HEK293 (cell line): ENCODE measurements at regions not wholly inside any gene's neighbourhood (a gene's known extent, or its start where the extent isn't known, plus 50 kb on each side); places are given as distances from the start of the nearest gene placed in this dataset.

Experiments
- CTCF ChIA-PET: fragments of 350-600 bp; formaldehyde crosslinking; extraction: SDS; loops from one replicate; lab custom pipeline; 2021; ENCODE audit warnings: antibody characterized with exemption; lab: Yijun Ruan, JAX
- POLR2A ChIA-PET: fragments of 300-600 bp; formaldehyde crosslinking; extraction: SDS; loops from one replicate; lab custom pipeline; 2020; ENCODE audit warnings: antibody characterized with exemption, inconsistent platforms; lab: Yijun Ruan, JAX
- H3K27ac ChIP-seq: fragments of 200-500 bp; sonication (Bioruptor generic); 2 replicates; pipeline ENCODE4 v1.5.1; 2014; ENCODE audit warnings: low read depth, low read length, control low read depth, inconsistent platforms; ENCODE audit errors: extremely low read depth
- H3K36me3 ChIP-seq, 2 experiments: fragments of 200-500 bp in 1 of 2; sonication (Bioruptor generic) in 1 of 2; 1 replicate in 1 of 2; 2 replicates in 1 of 2; pipeline ENCODE4 v1.5.1; 2014 to 2017; ENCODE audit warnings: inconsistent platforms in 2 of 2, low read length in 2 of 2; ENCODE audit not compliant: control insufficient read depth in 2 of 2, insufficient read depth in 1 of 2
- H3K4me1 ChIP-seq: fragments of 200-500 bp; sonication (Bioruptor generic); 2 replicates; pipeline ENCODE4 v1.5.1; 2014; ENCODE audit warnings: mild to moderate bottlenecking, low read length, inconsistent platforms; ENCODE audit not compliant: control insufficient read depth, insufficient read depth
- H3K4me3 ChIP-seq: 2 replicates; pipeline ENCODE4 v1.5.1; 2011; ENCODE audit warnings: low read depth, mild to moderate bottlenecking, control low read depth, low read length, moderate library complexity
- H3K9me3 ChIP-seq: fragments of 200-500 bp; sonication (Bioruptor generic); 2 replicates; pipeline ENCODE4 v1.5.1; 2014; ENCODE audit warnings: low read depth, low read length, inconsistent platforms; ENCODE audit not compliant: control insufficient read depth, insufficient read depth
- MYNN ChIP-seq: fragments of 450-650 bp; formaldehyde crosslinking; IDR thresholded peaks from 2 replicates; pipeline ENCODE4 v1.5.1; 2016; ENCODE audit warnings: missing biosample characterization, missing genetic modification characterization, borderline replicate concordance
- SP2 ChIP-seq: fragments of 450-650 bp; formaldehyde crosslinking; IDR thresholded peaks from 2 replicates; pipeline ENCODE4 v1.5.1; 2016; ENCODE audit warnings: missing biosample characterization, missing genetic modification characterization
- ZBTB20 ChIP-seq: fragments of 450-650 bp; formaldehyde crosslinking; IDR thresholded peaks from 2 replicates; pipeline ENCODE4 v1.5.1; 2016; ENCODE audit warnings: missing biosample characterization, missing genetic modification characterization
- ZNF169 ChIP-seq: fragments of 450-650 bp; formaldehyde crosslinking; IDR thresholded peaks from 2 replicates; pipeline ENCODE4 v1.5.1; 2016; ENCODE audit warnings: missing biosample characterization, missing genetic modification characterization
- ZNF292 ChIP-seq: fragments of 450-650 bp; formaldehyde crosslinking; IDR thresholded peaks from 2 replicates; pipeline ENCODE4 v1.5.1; 2016; ENCODE audit warnings: low read depth, missing biosample characterization, missing genetic modification characterization, borderline replicate concordance
- ZNF350 ChIP-seq: fragments of 450-650 bp; formaldehyde crosslinking; IDR thresholded peaks from 2 replicates; pipeline ENCODE4 v1.5.0; 2017; ENCODE audit warnings: missing biosample characterization, mild to moderate bottlenecking, missing genetic modification characterization
- ZNF394 ChIP-seq: fragments of 450-650 bp; formaldehyde crosslinking; IDR thresholded peaks from 2 replicates; pipeline ENCODE4 v1.5.1; 2016; ENCODE audit warnings: missing biosample characterization, missing genetic modification characterization, mild to moderate bottlenecking, moderate library complexity, borderline replicate concordance
- ZNF621 ChIP-seq: fragments of 450-650 bp; formaldehyde crosslinking; IDR thresholded peaks from 2 replicates; pipeline ENCODE4 v1.5.1; 2017; ENCODE audit warnings: missing biosample characterization, missing genetic modification characterization
- ZNF776 ChIP-seq: fragments of 450-650 bp; formaldehyde crosslinking; IDR thresholded peaks from 2 replicates; pipeline ENCODE4 v1.5.0; 2017; ENCODE audit warnings: missing biosample characterization, missing genetic modification characterization, borderline replicate concordance
- ZSCAN23 ChIP-seq: fragments of 450-650 bp; formaldehyde crosslinking; IDR thresholded peaks from 2 replicates; pipeline ENCODE4 v1.5.1; 2016; ENCODE audit warnings: missing biosample characterization, missing genetic modification characterization
- ZXDB ChIP-seq: fragments of 450-650 bp; formaldehyde crosslinking; IDR thresholded peaks from 2 replicates; pipeline ENCODE4 v1.5.1; 2016; ENCODE audit warnings: missing biosample characterization, missing genetic modification characterization
- TF ChIP-seq, protein P1 (sequence below): fragments of 450-650 bp; formaldehyde crosslinking; IDR thresholded peaks from 2 replicates; pipeline ENCODE4 v1.5.1; 2016; ENCODE audit warnings: missing biosample characterization, missing genetic modification characterization, borderline replicate concordance
- TF ChIP-seq, protein P2 (sequence below): fragments of 450-650 bp; formaldehyde crosslinking; IDR thresholded peaks from 2 replicates; pipeline ENCODE4 v1.5.1; 2017; ENCODE audit warnings: missing biosample characterization, missing genetic modification characterization
- TF ChIP-seq, protein P3 (sequence below): IDR thresholded peaks from 2 replicates; pipeline ENCODE4 v1.6.1; 2011; ENCODE audit warnings: mild to moderate bottlenecking, low read depth, low read length, borderline replicate concordance
- TF ChIP-seq, protein P4 (sequence below): fragments of 450-650 bp; formaldehyde crosslinking; IDR thresholded peaks from 2 replicates; pipeline ENCODE4 v1.5.1; 2016; ENCODE audit warnings: missing biosample characterization, missing genetic modification characterization
- TF ChIP-seq, protein P5 (sequence below): fragments of 450-650 bp; formaldehyde crosslinking; IDR thresholded peaks from 2 replicates; pipeline ENCODE4 v1.5.1; 2016; ENCODE audit warnings: missing biosample characterization, missing genetic modification characterization, borderline replicate concordance
- TF ChIP-seq, protein P6 (sequence below): fragments of 450-650 bp; formaldehyde crosslinking; IDR thresholded peaks from 2 replicates; pipeline ENCODE4 v1.5.1; 2016; ENCODE audit warnings: missing biosample characterization, missing genetic modification characterization
- TF ChIP-seq, protein P7 (sequence below): fragments of 450-650 bp; formaldehyde crosslinking; IDR thresholded peaks from 2 replicates; pipeline ENCODE4 v1.5.1; 2016; ENCODE audit warnings: missing biosample characterization, missing genetic modification characterization, low read depth

DNA sequence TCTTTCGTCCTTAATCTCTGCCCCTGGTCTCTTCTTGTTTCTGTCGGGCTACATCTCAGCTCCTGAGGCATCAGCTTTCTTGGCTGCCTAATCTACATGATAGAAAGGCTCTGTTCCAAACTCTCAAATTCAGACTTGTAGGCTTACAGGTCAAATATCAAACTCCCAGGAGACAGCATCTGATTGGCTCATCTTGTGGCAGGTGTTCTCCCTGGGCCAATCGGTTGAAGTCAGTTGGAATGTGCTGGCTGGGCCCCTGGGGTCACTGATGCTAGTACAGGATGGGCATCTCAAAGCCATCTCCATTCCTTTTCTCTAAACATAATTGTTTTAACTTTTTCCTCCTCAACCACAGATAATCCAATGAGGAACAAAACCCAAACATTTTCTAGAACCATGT is 198.7 kb downstream of the CNTN3 start (continued):
- TF ChIP-seq, protein P1, sequence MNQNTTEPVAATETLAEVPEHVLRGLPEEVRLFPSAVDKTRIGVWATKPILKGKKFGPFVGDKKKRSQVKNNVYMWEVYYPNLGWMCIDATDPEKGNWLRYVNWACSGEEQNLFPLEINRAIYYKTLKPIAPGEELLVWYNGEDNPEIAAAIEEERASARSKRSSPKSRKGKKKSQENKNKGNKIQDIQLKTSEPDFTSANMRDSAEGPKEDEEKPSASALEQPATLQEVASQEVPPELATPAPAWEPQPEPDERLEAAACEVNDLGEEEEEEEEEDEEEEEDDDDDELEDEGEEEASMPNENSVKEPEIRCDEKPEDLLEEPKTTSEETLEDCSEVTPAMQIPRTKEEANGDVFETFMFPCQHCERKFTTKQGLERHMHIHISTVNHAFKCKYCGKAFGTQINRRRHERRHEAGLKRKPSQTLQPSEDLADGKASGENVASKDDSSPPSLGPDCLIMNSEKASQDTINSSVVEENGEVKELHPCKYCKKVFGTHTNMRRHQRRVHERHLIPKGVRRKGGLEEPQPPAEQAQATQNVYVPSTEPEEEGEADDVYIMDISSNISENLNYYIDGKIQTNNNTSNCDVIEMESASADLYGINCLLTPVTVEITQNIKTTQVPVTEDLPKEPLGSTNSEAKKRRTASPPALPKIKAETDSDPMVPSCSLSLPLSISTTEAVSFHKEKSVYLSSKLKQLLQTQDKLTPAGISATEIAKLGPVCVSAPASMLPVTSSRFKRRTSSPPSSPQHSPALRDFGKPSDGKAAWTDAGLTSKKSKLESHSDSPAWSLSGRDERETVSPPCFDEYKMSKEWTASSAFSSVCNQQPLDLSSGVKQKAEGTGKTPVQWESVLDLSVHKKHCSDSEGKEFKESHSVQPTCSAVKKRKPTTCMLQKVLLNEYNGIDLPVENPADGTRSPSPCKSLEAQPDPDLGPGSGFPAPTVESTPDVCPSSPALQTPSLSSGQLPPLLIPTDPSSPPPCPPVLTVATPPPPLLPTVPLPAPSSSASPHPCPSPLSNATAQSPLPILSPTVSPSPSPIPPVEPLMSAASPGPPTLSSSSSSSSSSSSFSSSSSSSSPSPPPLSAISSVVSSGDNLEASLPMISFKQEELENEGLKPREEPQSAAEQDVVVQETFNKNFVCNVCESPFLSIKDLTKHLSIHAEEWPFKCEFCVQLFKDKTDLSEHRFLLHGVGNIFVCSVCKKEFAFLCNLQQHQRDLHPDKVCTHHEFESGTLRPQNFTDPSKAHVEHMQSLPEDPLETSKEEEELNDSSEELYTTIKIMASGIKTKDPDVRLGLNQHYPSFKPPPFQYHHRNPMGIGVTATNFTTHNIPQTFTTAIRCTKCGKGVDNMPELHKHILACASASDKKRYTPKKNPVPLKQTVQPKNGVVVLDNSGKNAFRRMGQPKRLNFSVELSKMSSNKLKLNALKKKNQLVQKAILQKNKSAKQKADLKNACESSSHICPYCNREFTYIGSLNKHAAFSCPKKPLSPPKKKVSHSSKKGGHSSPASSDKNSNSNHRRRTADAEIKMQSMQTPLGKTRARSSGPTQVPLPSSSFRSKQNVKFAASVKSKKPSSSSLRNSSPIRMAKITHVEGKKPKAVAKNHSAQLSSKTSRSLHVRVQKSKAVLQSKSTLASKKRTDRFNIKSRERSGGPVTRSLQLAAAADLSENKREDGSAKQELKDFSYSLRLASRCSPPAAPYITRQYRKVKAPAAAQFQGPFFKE: no peak
- TF ChIP-seq, protein P2, sequence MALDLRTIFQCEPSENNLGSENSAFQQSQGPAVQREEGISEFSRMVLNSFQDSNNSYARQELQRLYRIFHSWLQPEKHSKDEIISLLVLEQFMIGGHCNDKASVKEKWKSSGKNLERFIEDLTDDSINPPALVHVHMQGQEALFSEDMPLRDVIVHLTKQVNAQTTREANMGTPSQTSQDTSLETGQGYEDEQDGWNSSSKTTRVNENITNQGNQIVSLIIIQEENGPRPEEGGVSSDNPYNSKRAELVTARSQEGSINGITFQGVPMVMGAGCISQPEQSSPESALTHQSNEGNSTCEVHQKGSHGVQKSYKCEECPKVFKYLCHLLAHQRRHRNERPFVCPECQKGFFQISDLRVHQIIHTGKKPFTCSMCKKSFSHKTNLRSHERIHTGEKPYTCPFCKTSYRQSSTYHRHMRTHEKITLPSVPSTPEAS (tag by site-specific recombination): no peak
- TF ChIP-seq, protein P3, sequence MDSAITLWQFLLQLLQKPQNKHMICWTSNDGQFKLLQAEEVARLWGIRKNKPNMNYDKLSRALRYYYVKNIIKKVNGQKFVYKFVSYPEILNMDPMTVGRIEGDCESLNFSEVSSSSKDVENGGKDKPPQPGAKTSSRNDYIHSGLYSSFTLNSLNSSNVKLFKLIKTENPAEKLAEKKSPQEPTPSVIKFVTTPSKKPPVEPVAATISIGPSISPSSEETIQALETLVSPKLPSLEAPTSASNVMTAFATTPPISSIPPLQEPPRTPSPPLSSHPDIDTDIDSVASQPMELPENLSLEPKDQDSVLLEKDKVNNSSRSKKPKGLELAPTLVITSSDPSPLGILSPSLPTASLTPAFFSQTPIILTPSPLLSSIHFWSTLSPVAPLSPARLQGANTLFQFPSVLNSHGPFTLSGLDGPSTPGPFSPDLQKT: no peak
- TF ChIP-seq ZNF621: no peak

DNA sequence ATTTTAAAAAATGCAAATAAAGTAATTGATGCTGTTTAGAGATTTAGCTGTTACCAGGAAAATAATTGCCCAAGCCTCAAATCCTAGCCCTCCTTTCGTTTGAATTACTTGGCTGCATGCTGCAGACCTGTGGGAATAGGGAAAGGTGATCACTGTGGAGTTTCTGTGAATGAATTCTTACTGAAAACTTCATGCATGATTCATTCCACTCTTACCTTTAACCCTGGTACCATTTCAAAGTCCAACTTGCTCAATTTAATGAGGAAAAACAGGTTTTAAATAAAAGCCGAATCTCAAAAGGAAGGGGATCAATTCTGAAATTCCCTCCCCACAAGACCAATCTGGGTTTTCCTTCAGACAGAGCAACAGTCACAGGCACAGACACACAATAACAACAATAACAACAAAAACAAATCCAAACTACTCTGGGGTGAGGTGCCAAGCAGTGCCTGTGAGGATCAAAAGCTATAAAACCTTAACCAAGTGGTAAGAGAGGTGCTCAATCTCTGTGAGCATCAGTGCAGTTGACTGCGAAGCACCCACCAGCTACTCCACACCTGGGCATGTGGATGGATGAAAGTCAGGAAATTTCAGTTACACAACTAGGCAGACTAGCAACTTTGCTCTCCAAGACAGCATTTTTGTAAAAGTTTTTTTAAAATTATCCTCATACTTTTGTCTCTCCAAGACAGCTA is 200.8 kb downstream of the CNTN3 start:
- Histone ChIP-seq H3K36me3 (no peaks in the 10 kb centered on the region), H3K4me1 (no peaks in the 10 kb centered on the region), H3K9me3 (no peaks in the 10 kb centered on the region), H3K4me3 (no peak overlapping the region), H3K27ac (no peak overlapping the region)
- ChIA-PET CTCF (interaction anchor here (0.7 kb wide), 1 partner anchor 213 kb away, joined by 3 read pairs; no protein-coding TSS in a partner anchor), POLR2A (no interaction called here)
- TF ChIP-seq ZNF292 (tag by site-specific recombination) (no peak), ZXDB (tag by site-specific recombination) (no peak), ZBTB20 (tag by site-specific recombination) (no peak), MYNN (no peak), ZNF394 (tag by site-specific recombination) (no peak), ZNF776 (tag by site-specific recombination) (no peak), ZNF621 (no peak), SP2 (tag by site-specific recombination) (no peak), ZSCAN23 (tag by site-specific recombination) (no peak), ZNF350 (tag by site-specific recombination) (no peak), ZNF169 (tag by site-specific recombination) (no peak)
- TF ChIP-seq, protein P4, sequence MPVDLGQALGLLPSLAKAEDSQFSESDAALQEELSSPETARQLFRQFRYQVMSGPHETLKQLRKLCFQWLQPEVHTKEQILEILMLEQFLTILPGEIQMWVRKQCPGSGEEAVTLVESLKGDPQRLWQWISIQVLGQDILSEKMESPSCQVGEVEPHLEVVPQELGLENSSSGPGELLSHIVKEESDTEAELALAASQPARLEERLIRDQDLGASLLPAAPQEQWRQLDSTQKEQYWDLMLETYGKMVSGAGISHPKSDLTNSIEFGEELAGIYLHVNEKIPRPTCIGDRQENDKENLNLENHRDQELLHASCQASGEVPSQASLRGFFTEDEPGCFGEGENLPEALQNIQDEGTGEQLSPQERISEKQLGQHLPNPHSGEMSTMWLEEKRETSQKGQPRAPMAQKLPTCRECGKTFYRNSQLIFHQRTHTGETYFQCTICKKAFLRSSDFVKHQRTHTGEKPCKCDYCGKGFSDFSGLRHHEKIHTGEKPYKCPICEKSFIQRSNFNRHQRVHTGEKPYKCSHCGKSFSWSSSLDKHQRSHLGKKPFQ: no peak
- TF ChIP-seq, protein P5, sequence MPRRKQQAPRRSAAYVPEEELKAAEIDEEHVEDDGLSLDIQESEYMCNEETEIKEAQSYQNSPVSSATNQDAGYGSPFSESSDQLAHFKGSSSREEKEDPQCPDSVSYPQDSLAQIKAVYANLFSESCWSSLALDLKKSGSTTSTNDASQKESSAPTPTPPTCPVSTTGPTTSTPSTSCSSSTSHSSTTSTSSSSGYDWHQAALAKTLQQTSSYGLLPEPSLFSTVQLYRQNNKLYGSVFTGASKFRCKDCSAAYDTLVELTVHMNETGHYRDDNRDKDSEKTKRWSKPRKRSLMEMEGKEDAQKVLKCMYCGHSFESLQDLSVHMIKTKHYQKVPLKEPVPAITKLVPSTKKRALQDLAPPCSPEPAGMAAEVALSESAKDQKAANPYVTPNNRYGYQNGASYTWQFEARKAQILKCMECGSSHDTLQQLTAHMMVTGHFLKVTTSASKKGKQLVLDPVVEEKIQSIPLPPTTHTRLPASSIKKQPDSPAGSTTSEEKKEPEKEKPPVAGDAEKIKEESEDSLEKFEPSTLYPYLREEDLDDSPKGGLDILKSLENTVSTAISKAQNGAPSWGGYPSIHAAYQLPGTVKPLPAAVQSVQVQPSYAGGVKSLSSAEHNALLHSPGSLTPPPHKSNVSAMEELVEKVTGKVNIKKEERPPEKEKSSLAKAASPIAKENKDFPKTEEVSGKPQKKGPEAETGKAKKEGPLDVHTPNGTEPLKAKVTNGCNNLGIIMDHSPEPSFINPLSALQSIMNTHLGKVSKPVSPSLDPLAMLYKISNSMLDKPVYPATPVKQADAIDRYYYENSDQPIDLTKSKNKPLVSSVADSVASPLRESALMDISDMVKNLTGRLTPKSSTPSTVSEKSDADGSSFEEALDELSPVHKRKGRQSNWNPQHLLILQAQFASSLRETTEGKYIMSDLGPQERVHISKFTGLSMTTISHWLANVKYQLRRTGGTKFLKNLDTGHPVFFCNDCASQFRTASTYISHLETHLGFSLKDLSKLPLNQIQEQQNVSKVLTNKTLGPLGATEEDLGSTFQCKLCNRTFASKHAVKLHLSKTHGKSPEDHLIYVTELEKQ (tag by site-specific recombination): no peak
- TF ChIP-seq, protein P6, sequence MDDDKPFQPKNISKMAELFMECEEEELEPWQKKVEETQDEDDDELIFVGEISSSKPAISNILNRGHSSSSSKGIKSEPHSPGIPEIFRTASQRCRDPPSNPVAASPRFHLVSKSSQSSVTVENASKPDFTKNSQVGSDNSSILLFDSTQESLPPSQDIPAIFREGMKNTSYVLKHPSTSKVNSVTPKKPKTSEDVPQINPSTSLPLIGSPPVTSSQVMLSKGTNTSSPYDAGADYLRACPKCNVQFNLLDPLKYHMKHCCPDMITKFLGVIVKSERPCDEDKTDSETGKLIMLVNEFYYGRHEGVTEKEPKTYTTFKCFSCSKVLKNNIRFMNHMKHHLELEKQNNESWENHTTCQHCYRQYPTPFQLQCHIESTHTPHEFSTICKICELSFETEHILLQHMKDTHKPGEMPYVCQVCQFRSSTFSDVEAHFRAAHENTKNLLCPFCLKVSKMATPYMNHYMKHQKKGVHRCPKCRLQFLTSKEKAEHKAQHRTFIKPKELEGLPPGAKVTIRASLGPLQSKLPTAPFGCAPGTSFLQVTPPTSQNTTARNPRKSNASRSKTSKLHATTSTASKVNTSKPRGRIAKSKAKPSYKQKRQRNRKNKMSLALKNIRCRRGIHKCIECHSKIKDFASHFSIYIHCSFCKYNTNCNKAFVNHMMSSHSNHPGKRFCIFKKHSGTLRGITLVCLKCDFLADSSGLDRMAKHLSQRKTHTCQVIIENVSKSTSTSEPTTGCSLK (tag by site-specific recombination): no peak
- TF ChIP-seq, protein P7, sequence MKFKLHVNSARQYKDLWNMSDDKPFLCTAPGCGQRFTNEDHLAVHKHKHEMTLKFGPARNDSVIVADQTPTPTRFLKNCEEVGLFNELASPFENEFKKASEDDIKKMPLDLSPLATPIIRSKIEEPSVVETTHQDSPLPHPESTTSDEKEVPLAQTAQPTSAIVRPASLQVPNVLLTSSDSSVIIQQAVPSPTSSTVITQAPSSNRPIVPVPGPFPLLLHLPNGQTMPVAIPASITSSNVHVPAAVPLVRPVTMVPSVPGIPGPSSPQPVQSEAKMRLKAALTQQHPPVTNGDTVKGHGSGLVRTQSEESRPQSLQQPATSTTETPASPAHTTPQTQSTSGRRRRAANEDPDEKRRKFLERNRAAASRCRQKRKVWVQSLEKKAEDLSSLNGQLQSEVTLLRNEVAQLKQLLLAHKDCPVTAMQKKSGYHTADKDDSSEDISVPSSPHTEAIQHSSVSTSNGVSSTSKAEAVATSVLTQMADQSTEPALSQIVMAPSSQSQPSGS: no peak
